SK-N-SH (cell line): ENCODE measurements at regions not wholly inside any gene's neighbourhood (a gene's known extent, or its start where the extent isn't known, plus 50 kb on each side); places are given as distances from the start of the nearest gene placed in this dataset.
"Not testable (repeated sequence)": the region's sequence is repeated elsewhere in the genome, so short reads cannot be mapped to it uniquely, and the experiment has no call there.

Experiments used
- CHD2 ChIP-seq: fragments of 150-350 bp; IDR thresholded peaks from 2 replicates; pipeline ENCODE4 v1.6.1; 2018; ENCODE audit warnings: low read length; ENCODE audit not compliant: partially characterized antibody
- CTCF ChIP-seq: fragments of 200-600 bp; sonication (generic); IDR thresholded peaks from 2 replicates; pipeline ENCODE4 v1.6.1; 2017; ENCODE audit warnings: antibody characterized with exemption, mild to moderate bottlenecking, moderate library complexity
- EP300 ChIP-seq, 2 experiments: IDR thresholded peaks; 2 replicates each; pipeline versions ENCODE4 v1.4.0 to v1.6.1; 2012; ENCODE audit warnings: borderline replicate concordance in 1 of 2, low read depth in 1 of 2, low read length in 1 of 2
- FOXJ3 ChIP-seq: sonication (generic); formaldehyde crosslinking; IDR thresholded peaks from 2 replicates; pipeline ENCODE4 v1.5.1; 2020; ENCODE audit warnings: mild to moderate bottlenecking, missing genetic modification reagents
- FOXM1 ChIP-seq: IDR thresholded peaks from 2 replicates; pipeline ENCODE4 v1.4.0; 2012; ENCODE audit warnings: low read depth, mild to moderate bottlenecking
- JUND ChIP-seq: IDR thresholded peaks from 2 replicates; pipeline ENCODE4 v1.4.0; 2012
- REST ChIP-seq: IDR thresholded peaks from 2 replicates; pipeline ENCODE4 v1.6.1; 2012; ENCODE audit warnings: mild to moderate bottlenecking, low read depth, low read length, moderate library complexity
- RXRA ChIP-seq: IDR thresholded peaks from 2 replicates; pipeline ENCODE4 v1.4.0; 2012; ENCODE audit warnings: low read depth, mild to moderate bottlenecking, borderline replicate concordance
- TAF1 ChIP-seq: IDR thresholded peaks from 2 replicates; pipeline ENCODE4 v1.6.1; 2012; ENCODE audit warnings: low read depth, mild to moderate bottlenecking, low read length, moderate library complexity, borderline replicate concordance
- USF1 ChIP-seq: IDR thresholded peaks from 2 replicates; pipeline ENCODE4 v1.4.0; 2012; ENCODE audit warnings: low read depth, borderline replicate concordance
- USF2 ChIP-seq: fragments of 150-350 bp; IDR thresholded peaks from 2 replicates; pipeline ENCODE4 v1.6.1; 2017; ENCODE audit warnings: antibody characterized with exemption, low read length, low read depth, borderline replicate concordance

- not testable (repeated sequence) for TF ChIP-seq EP300 (IDR thresholded peaks at IDR 0.05; ENCODE audit: borderline replicate concordance in 1 of 2, low read depth in 1 of 2, low read length in 1 of 2); REST; FOXM1; CTCF; RXRA; TAF1; USF1; JUND; USF2; FOXJ3; CHD2
These were observed 117.4 kb upstream of the TENT5A start for GRCh38 chr6:81869749-81870508.
